HCT116 (cell line): ENCODE measurements at regions not wholly inside any gene's neighbourhood (a gene's known extent, or its start where the extent isn't known, plus 50 kb on each side); places are given as distances from the start of the nearest gene placed in this dataset.

Source experiments
- ATAC-seq: fragments of 200-7000 bp; cut with Tn5 transposase; 2 replicates; pipeline ENCODE4 v1.9.1; 2020; ENCODE audit warnings: mild to moderate bottlenecking, moderate library complexity
- BruUV-seq: library from RNA; stranded (reverse); fragments of 400-500 nt; replicated peaks from 2 replicates; lab custom pipeline; 2021; lab: Mats Ljungman, UMichigan
- CTCF ChIA-PET: fragments of 300-600 bp; sonication (Branson Sonifier 250); formaldehyde crosslinking; loops from one replicate; lab custom pipeline; 2021; ENCODE audit warnings: antibody characterized with exemption; lab: Charles Lee
- POLR2A ChIA-PET: fragments of 300-600, 350-600 bp; sonication (Branson Sonifier 250); formaldehyde crosslinking; loops from one replicate; lab custom pipeline; 2021; ENCODE audit warnings: antibody characterized with exemption; lab: Charles Lee
- RAD21 ChIA-PET, 2 experiments: fragments of 300-600 bp; sonication (Branson Sonifier 250); formaldehyde crosslinking; loops; one replicate each; lab custom pipeline; 2023; ENCODE audit warnings: low total read pairs in 2 of 2; ENCODE audit not compliant: uncharacterized antibody in 2 of 2, unreplicated experiment in 2 of 2, low non-redundant PET in 1 of 2; lab: Charles Lee
- DNase-seq: peaks from one replicate; pipeline ENCODE4 v3.0.0-alpha.2; 2010; ENCODE audit warnings: low read depth, low spot score
- H2AFZ ChIP-seq: fragments of 200-600 bp; shearing (Covaris generic), sonication (generic); 2 replicates; pipeline ENCODE4 v1.6.1; 2017; ENCODE audit warnings: low read depth, mixed run types, mixed read lengths, antibody characterized with exemption, low read length; ENCODE audit not compliant: poor library complexity, severe bottlenecking
- H3K27ac ChIP-seq: 2 replicates; pipeline ENCODE4 v1.5.1; 2012; ENCODE audit warnings: low read depth, low read length
- H3K27me3 ChIP-seq: fragments of 200-600 bp; sonication (generic); 2 replicates; pipeline ENCODE4 v1.6.1; 2016; ENCODE audit warnings: mixed run types, low read length, mixed read lengths; ENCODE audit not compliant: insufficient read depth
- H3K36me3 ChIP-seq, 2 experiments: fragments of 200-500 bp in 1 of 2; fragments of 200-600 bp in 1 of 2; sonication (Bioruptor generic) in 1 of 2; sonication (generic) in 1 of 2; 2 replicates each; pipeline versions ENCODE4 v1.5.1 to v1.6.1; 2014 to 2016; ENCODE audit warnings: low read length in 2 of 2, inconsistent platforms in 1 of 2, mixed read lengths in 1 of 2, mixed run types in 1 of 2; ENCODE audit not compliant: insufficient read depth in 2 of 2, control insufficient read depth in 1 of 2
- H3K4me1 ChIP-seq, 2 experiments: fragments of 200-600 bp in 1 of 2; sonication (generic) in 1 of 2; 2 replicates each; pipeline versions ENCODE4 v1.5.1 to v1.6.1; 2012 to 2017; ENCODE audit warnings: low read length in 2 of 2, inconsistent platforms in 1 of 2, mild to moderate bottlenecking in 1 of 2, mixed read lengths in 1 of 2, mixed run types in 1 of 2, moderate library complexity in 1 of 2; ENCODE audit not compliant: insufficient read depth in 2 of 2, control insufficient read depth in 1 of 2
- H3K4me2 ChIP-seq: fragments of 200-600 bp; sonication (generic); 2 replicates; pipeline ENCODE4 v1.6.1; 2017; ENCODE audit warnings: mixed run types, low read length, mixed read lengths
- H3K4me3 ChIP-seq, 2 experiments: fragments of 200-600 bp in 1 of 2; sonication (generic) in 1 of 2; replicated peaks in 1 of 2; 2 replicates each; pipeline ENCODE4 v1.5.1; 2011 to 2016; ENCODE audit warnings: low read length in 2 of 2, control low read depth in 1 of 2, low read depth in 1 of 2, mild to moderate bottlenecking in 1 of 2, mixed read lengths in 1 of 2, mixed run types in 1 of 2
- H3K79me2 ChIP-seq: fragments of 200-600 bp; sonication (generic); 2 replicates; pipeline ENCODE4 v1.6.1; 2017; ENCODE audit warnings: mild to moderate bottlenecking, mixed run types, low read length, moderate library complexity, mixed read lengths; ENCODE audit not compliant: insufficient read depth
- H3K9ac ChIP-seq: fragments of 200-600 bp; sonication (generic); 2 replicates; pipeline ENCODE4 v1.6.1; 2016; ENCODE audit warnings: low read length, mixed read lengths
- H3K9me2 ChIP-seq: fragments of 200-600 bp; sonication (generic), shearing (Covaris generic); 2 replicates; pipeline ENCODE4 v1.6.1; 2017; ENCODE audit warnings: mixed run types, mild to moderate bottlenecking, moderate library complexity; ENCODE audit not compliant: insufficient read depth
- H3K9me3 ChIP-seq, 2 experiments: fragments of 200-500 bp in 1 of 2; fragments of 200-600 bp in 1 of 2; sonication (Bioruptor generic) in 1 of 2; sonication (generic) in 1 of 2; 2 replicates each; pipeline ENCODE4 v1.6.1; 2014 to 2017; ENCODE audit warnings: low read length in 2 of 2, mixed read lengths in 2 of 2, inconsistent platforms in 1 of 2, low read depth in 1 of 2, mild to moderate bottlenecking in 1 of 2, mixed run types in 1 of 2, moderate library complexity in 1 of 2; ENCODE audit not compliant: control insufficient read depth in 1 of 2, insufficient read depth in 1 of 2
- H4K20me1 ChIP-seq: fragments of 200-600 bp; sonication (generic), shearing (Covaris generic); 2 replicates; pipeline ENCODE4 v1.6.1; 2017; ENCODE audit warnings: mixed run types, mild to moderate bottlenecking, moderate library complexity; ENCODE audit not compliant: insufficient read depth
- ATF3 ChIP-seq: IDR thresholded peaks from 2 replicates; pipeline ENCODE4 v1.6.1; 2012
- CBX3 ChIP-seq: IDR thresholded peaks from 2 replicates; pipeline ENCODE4 v1.6.1; 2012; ENCODE audit warnings: low read depth
- CEBPB ChIP-seq: IDR thresholded peaks from 2 replicates; pipeline ENCODE4 v1.6.1; 2012; ENCODE audit warnings: low read depth
- EZH2 ChIP-seq: fragments of 200-600 bp; sonication (generic); IDR thresholded peaks from 2 replicates; pipeline ENCODE4 v1.6.1; 2017; ENCODE audit warnings: antibody characterized with exemption, mixed run types
- EZH2phosphoT487 ChIP-seq: fragments of 200-600 bp; IDR thresholded peaks from 2 replicates; pipeline ENCODE4 v1.6.1; 2018; ENCODE audit warnings: antibody characterized with exemption, borderline replicate concordance
- FOSL1 ChIP-seq: IDR thresholded peaks from 2 replicates; pipeline ENCODE4 v1.6.1; 2012; ENCODE audit warnings: low read depth
- JUND ChIP-seq: IDR thresholded peaks from 2 replicates; pipeline ENCODE4 v1.6.1; 2012
- MAX ChIP-seq: IDR thresholded peaks from 2 replicates; pipeline ENCODE4 v1.6.1; 2012
- POLR2A ChIP-seq: IDR thresholded peaks from 2 replicates; pipeline ENCODE4 v1.7.0; 2011; ENCODE audit warnings: borderline replicate concordance; ENCODE audit not compliant: insufficient read depth, insufficient read length; ENCODE audit errors: extremely low read depth
- POLR2AphosphoS5 ChIP-seq: IDR thresholded peaks from 2 replicates; pipeline ENCODE4 v1.6.1; 2011; ENCODE audit warnings: mild to moderate bottlenecking, low read depth, low read length, moderate library complexity
- REST ChIP-seq: IDR thresholded peaks from 2 replicates; pipeline ENCODE4 v1.6.1; 2012; ENCODE audit warnings: low read depth
- SIN3A ChIP-seq: IDR thresholded peaks from 2 replicates; pipeline ENCODE4 v1.6.1; 2012; ENCODE audit warnings: low read depth
- SP1 ChIP-seq: IDR thresholded peaks from 2 replicates; pipeline ENCODE4 v1.6.1; 2012; ENCODE audit warnings: low read depth
- SRF ChIP-seq: IDR thresholded peaks from 2 replicates; pipeline ENCODE4 v1.6.1; 2012; ENCODE audit warnings: low read depth
- TCF7L2 ChIP-seq: IDR thresholded peaks from 2 replicates; pipeline ENCODE4 v1.7.0; 2011; ENCODE audit warnings: borderline replicate concordance, inconsistent platforms; ENCODE audit not compliant: insufficient read depth, insufficient read length; ENCODE audit errors: extremely low read depth
- YY1 ChIP-seq: IDR thresholded peaks from 2 replicates; pipeline ENCODE4 v1.6.1; 2011; ENCODE audit warnings: low read length, low read depth, moderate library complexity, mild to moderate bottlenecking; ENCODE audit not compliant: insufficient replicate concordance; ENCODE audit errors: extremely low read depth
- ZFX ChIP-seq: fragments of 450-650 bp; IDR thresholded peaks from 2 replicates; pipeline ENCODE4 v1.6.1; 2017
- ZNF274 ChIP-seq: fragments of 200-500 bp; sonication (Bioruptor generic); IDR thresholded peaks from 2 replicates; pipeline ENCODE4 v1.6.1; 2014; ENCODE audit warnings: mild to moderate bottlenecking, low read depth, low read length, inconsistent platforms
- intact Hi-C: fragments of 100-400 bp; cut with micrococcal nuclease; formaldehyde crosslinking; loops from 2 replicates; pipeline ENCODE4 v1.10.0; 2022
- TF ChIP-seq, protein P1 (sequence below), 3 experiments: fragments of 200-600 bp in 1 of 3; sonication (generic) in 1 of 3; IDR thresholded peaks in 2 of 3; conservative IDR thresholded peaks in 1 of 3; 2 replicates each; pipeline ENCODE4 v1.5.1; 2012 to 2017; ENCODE audit warnings: low read depth in 2 of 3, low read length in 2 of 3, antibody characterized with exemption in 1 of 3, borderline replicate concordance in 1 of 3, control low read depth in 1 of 3, mild to moderate bottlenecking in 1 of 3, mixed read lengths in 1 of 3, mixed run types in 1 of 3, moderate library complexity in 1 of 3; ENCODE audit not compliant: insufficient read depth in 1 of 3

- POLR2A ChIA-PET, result no interaction called here
- H3K9me2 ChIP-seq, result no peaks in the 10 kb centered on the region
- intact Hi-C loops, result no loop called here
- TF ChIP-seq TCF7L2 (no peak), MAX (no peak), ZNF274 (no peak), SRF (no peak), EZH2phosphoT487 (no peak), EZH2 (no peak), CBX3 (no peak), POLR2A (no peak), POLR2AphosphoS5 (no peak), ATF3 (no peak), YY1 (no peak), ZFX (no peak), SP1 (no peak), FOSL1 (no peak), JUND (no peak), REST (no peak), SIN3A (no peak), CEBPB (no peak)
- TF ChIP-seq, protein P1, sequence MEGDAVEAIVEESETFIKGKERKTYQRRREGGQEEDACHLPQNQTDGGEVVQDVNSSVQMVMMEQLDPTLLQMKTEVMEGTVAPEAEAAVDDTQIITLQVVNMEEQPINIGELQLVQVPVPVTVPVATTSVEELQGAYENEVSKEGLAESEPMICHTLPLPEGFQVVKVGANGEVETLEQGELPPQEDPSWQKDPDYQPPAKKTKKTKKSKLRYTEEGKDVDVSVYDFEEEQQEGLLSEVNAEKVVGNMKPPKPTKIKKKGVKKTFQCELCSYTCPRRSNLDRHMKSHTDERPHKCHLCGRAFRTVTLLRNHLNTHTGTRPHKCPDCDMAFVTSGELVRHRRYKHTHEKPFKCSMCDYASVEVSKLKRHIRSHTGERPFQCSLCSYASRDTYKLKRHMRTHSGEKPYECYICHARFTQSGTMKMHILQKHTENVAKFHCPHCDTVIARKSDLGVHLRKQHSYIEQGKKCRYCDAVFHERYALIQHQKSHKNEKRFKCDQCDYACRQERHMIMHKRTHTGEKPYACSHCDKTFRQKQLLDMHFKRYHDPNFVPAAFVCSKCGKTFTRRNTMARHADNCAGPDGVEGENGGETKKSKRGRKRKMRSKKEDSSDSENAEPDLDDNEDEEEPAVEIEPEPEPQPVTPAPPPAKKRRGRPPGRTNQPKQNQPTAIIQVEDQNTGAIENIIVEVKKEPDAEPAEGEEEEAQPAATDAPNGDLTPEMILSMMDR (IDR thresholded peaks at IDR 0.05 in 2 of 3, conservative IDR thresholded peaks at IDR 0.05 in 1 of 3; ENCODE audit: borderline replicate concordance in 1 of 3, insufficient read depth in 1 of 3, low read depth in 2 of 3, low read length in 2 of 3), result no peak
- no TSS peak for BruUV-seq
- no peaks in the 10 kb centered on the region for H4K20me1 ChIP-seq
- H3K27me3 ChIP-seq, result no peaks in the 10 kb centered on the region
- no peak overlapping the region for H3K27ac ChIP-seq
- no peaks in the 10 kb centered on the region for H3K4me1 ChIP-seq
- no peak for ATAC-seq
- no peak overlapping the region for H3K4me2 ChIP-seq
- H3K36me3 ChIP-seq, result no peaks in the 10 kb centered on the region
- H3K4me3 ChIP-seq, result no peak overlapping the region
- no peaks in the 10 kb centered on the region for H3K79me2 ChIP-seq
- RAD21 ChIA-PET, result no interaction called here
- CTCF ChIA-PET, result no interaction called here
- no peak overlapping the region for H2AFZ ChIP-seq
- peaks cover 0 to 7% of the 10 kb centered on the region in 2 experiments; a peak in 1 of 4 replicates for H3K9me3 ChIP-seq
- H3K9ac ChIP-seq, result no peak overlapping the region
- DNase-seq, result no peak
These were observed 122.0 kb upstream of the BMP5 start for GRCh38 chr6:55997223-55997874.
